ENCODE measurements at regions not wholly inside any gene's neighbourhood (a gene's known extent, or its start where the extent isn't known, plus 50 kb on each side); places are given as distances from the start of the nearest gene placed in this dataset.

GRCh38 chr1:83813576-83813975 lies 185.4 kb downstream of the TTLL7 start:
- no peak for DNase-seq

GRCh38 chr1:83810144-83810543 lies 188.8 kb downstream of the TTLL7 start:
- no peak for DNase-seq

- no peak for DNase-seq
Observed at GRCh38 chr1:83808536-83808935, 190.4 kb downstream of the TTLL7 start.

- DNase-seq: no peak
Observed at GRCh38 chr1:83807821-83808220, 191.1 kb downstream of the TTLL7 start.

- DNase-seq: no peak
Observed at GRCh38 chr1:83807231-83807630, 191.7 kb downstream of the TTLL7 start.

GRCh38 chr1:83805921-83806320 lies 193.0 kb downstream of the TTLL7 start:
- no peak for DNase-seq

GRCh38 chr1:83802460-83803152 lies 196.3 kb downstream of the TTLL7 start:
- peak; percentile 51 for DNase-seq

- peak; percentile 84 for DNase-seq
Observed at GRCh38 chr1:83802023-83802422, 196.9 kb downstream of the TTLL7 start.

GRCh38 chr1:83800066-83800465 lies 198.9 kb downstream of the TTLL7 start:
- DNase-seq: no peak

- DNase-seq: peak; percentile 60
Observed at GRCh38 chr1:83799594-83799993, 199.3 kb downstream of the TTLL7 start.

- no peak for DNase-seq
Observed at GRCh38 chr1:83798965-83799364, 200.0 kb downstream of the TTLL7 start.

- DNase-seq: no peak
Observed at GRCh38 chr1:83796409-83796808, 202.5 kb downstream of the TTLL7 start.

GRCh38 chr1:83794384-83794783 lies 204.5 kb downstream of the TTLL7 start:
- no peak for DNase-seq

- DNase-seq: no peak
Observed at GRCh38 chr1:83791821-83792437, 207.0 kb downstream of the TTLL7 start.

GRCh38 chr1:83790446-83790845 lies 208.5 kb downstream of the TTLL7 start:
- no peak for DNase-seq

GRCh38 chr1:83787246-83787998 lies 211.5 kb downstream of the TTLL7 start:
- no peak for DNase-seq

- no peak for DNase-seq
Observed at GRCh38 chr1:83781667-83782066, 217.3 kb downstream of the TTLL7 start.

- DNase-seq: no peak
Observed at GRCh38 chr1:83779565-83779964, 219.4 kb downstream of the TTLL7 start.

GRCh38 chr1:83777758-83778101 lies 221.2 kb downstream of the TTLL7 start:
- no peak for DNase-seq

- no peak for DNase-seq
Observed at GRCh38 chr1:83776913-83777757, 221.8 kb downstream of the TTLL7 start.

GRCh38 chr1:83775977-83776603 lies 222.8 kb downstream of the TTLL7 start:
- DNase-seq: no peak

GRCh38 chr1:83773059-83773458 lies 225.9 kb downstream of the TTLL7 start:
- no peak for DNase-seq

GRCh38 chr1:83770319-83770661 lies 228.6 kb downstream of the TTLL7 start:
- no peak for DNase-seq

Measured in NCI-H1105 (cell line).